NCI-H187 (cell line): ENCODE measurements at regions not wholly inside any gene's neighbourhood (a gene's known extent, or its start where the extent isn't known, plus 50 kb on each side); places are given as distances from the start of the nearest gene placed in this dataset.

ENCODE experiments used
- DNase-seq, 2 experiments: peaks; one replicate each; lab custom pipeline; 2025; lab: John Stamatoyannopoulos, UW

DNA sequence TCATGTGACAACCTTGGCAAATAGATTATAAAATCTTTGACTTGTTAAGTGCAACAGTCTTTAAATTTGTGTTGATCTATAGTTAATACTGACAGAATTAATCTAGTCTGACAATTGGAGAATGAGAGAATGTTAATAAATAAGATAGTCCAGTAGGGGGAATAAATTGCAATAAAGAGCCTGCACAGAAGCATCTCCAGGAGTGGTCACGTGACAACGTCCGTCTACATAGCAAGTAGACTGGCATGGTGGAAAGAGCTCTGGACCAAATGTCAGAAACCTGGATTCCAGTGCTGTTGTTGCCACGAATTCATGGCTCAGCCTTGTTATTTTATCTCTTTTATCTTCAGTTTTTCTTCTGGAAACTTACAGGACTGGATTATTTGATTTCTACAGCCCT lies 436.5 kb downstream of the RAB28 start:
- no peak for DNase-seq

DNA sequence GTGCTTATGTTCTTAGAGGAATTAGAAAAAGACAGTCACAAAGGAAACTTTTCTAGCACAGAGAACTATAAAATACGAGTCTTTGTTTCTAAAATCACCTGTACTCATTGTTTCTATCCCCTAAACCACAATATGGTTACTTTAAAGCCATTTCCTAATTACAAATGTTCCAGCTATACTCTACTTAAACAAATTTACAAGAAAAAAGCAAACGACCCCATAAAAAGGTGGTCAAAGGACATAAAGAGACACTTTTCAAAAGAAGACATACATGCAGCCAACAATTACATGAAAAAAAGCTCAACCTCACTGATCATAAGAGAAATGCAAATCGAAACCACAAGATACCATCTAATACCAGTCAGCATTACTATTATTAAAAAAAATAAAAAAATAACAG lies 447.3 kb downstream of the RAB28 start:
- DNase-seq = no peak

DNA sequence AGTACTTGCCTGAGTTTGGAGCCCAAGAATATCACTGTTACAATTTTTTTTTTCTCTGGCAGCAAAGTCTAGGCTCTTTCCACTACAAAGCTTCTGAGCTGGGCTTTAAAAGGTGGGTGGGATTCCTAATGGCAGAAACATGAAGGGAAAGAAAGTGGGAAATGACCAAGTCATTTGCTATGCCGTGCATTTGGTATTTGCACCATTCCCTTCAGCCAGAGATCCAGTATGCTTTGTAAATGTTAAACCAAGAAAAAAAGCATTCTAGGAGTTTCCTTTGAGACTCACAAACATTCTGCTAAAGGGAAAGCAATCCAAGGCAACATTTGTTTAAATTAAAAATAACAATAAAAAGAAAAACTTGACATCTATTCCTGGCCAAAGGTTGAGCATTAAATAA lies 451.2 kb downstream of the RAB28 start:
- DNase-seq = no peak

DNA sequence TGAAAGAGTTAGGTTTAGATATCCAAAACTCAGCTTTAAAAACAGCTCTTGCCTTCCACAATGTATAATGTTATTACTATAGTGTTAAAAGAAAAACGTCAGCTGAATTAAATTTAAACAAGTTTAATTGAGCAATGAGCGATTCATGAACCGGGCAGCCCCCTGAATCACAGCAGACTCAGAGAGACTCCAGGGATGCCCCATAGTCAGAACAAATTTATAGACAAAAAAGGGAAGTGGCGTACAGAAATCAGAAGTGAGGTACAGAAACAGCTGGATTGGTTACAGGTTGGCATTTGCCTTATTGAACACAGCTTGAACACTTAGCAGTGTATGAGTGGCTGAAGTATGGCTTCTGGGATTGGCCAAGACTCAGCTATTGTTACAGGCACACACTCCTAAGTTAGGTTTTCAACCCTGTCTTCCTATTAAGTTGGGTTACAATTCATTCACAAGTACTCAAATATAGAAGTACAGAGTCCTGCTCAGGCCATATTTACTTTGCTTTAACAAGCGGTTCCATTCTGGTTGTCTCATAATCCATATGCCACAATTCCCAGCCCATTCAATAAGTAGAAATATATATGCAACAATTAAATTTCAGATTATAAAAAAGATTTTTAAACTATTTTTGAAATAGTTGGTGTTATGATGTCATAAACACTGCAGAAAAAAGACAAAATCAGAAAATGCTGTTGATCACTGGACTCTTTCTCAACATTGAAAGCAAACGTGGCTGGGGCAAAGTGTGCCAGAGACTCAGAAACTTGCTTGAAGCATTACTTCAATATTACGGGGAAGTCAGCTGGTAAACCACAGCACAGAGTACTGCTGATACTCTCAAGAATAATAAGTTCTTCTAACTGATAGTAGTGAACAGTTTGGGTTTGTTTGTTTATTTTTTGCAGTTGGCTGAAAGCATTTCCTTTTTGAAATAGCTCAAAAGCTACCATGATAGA lies 459.7 kb downstream of the RAB28 start:
- DNase-seq = no peak

DNA sequence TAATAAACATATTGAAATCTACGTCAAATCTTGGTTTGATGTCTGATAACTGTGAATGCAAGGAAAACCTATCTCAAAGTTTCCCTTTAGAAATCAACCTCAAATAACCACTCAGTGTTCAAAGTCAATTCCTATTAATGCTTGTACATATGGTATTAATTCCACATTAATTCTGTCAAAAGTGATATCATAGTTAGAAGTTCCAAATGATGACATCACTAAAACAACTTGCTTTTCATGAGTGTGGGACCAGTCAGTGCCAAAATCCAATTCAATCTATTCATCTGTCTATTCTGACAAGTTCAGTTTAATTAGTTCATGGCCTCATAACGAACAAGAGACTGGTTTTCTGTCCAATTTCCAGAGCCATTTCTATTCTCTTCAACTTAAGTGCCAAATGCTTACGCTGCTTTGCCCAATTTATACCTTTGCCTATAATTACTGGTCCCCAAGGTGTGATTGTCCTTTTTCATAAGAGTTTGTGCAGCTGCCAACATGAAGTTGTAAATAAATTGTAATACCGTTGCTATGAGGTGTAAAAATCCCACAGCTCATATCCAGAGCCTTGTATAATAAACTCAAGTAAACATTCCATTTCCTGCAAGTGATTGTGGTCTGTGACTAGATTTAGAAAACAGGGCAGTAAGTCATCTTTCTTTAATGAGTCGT lies 476.2 kb downstream of the RAB28 start:
- DNase-seq = no peak

DNA sequence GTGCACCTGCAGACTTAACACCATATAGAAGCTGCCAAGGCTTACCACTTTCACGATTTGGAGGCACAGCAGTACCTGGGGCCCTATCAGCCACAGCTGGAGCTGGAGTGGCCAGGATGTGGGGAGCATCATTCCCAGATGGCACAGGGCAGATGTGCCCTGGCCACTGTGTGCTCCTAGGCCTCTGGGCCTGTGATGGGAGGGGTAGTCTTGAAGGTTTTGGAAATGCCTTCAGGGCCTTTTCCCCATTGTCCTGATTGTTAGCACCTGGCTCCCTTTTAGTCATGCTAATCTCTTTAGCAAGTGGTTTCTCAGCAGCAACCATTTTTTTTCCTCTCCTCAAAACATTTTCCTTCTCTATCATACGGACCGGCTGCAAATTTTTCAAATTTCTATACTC lies 490.2 kb downstream of the RAB28 start:
- DNase-seq = no peak

DNA sequence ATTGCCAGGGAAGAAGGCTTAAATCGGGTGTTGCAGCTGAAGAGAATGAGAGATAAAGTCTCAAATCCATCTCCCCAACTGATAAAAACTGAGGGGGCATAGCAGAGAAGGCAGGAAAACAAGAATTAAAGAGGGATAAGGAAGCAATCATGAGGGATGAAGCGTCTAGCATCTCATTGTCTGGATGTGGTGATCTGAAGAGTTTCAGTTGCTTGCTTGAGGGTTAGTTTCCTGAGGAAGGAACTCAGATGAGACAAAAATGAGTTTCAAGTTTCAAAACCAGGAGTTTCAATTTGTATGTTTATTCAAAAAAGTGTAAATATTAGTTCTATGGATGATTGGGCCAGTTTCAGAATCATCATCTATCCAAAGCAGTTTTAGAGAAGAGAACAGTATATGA lies 496.9 kb downstream of the RAB28 start:
- DNase-seq = no peak

DNA sequence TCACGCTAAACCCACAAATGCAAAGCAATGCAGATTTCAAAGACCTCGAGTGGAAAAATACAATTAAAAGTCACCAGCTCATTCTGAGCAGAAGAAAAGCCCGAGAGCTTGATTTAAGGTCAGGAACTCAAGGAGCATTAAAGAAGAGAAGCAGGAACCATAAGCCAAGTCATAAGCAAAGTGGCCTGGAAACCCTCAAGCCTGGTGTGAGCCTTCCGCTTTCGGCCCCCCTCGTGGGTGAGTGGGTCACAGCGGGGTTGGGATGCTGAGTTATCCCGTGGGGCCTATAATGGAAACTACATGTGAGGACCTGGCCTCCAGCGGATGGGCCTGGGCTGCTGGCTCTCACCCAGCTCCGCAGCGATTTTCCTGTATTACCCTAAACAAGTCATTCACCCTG lies 504.3 kb downstream of the RAB28 start:
- DNase-seq = no peak

DNA sequence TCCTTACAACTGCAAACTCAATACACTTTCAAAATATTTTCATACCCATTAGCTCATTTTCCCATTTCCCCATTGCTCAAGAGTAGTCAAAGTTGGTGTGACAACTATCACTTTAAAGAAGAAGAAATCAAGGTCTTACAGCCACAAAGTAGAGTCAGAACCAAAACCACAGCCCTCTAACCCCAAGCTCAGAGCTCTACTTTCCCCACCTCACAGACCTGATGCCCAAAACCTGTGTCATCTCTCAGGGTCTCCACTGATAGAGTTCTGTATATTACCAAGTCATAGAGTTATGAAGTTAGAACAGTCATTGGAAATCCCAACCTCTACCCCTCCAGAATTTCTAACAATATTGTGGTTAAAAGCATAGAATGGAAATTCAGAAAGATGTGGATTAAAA lies 505.8 kb downstream of the RAB28 start:
- DNase-seq = no peak

DNA sequence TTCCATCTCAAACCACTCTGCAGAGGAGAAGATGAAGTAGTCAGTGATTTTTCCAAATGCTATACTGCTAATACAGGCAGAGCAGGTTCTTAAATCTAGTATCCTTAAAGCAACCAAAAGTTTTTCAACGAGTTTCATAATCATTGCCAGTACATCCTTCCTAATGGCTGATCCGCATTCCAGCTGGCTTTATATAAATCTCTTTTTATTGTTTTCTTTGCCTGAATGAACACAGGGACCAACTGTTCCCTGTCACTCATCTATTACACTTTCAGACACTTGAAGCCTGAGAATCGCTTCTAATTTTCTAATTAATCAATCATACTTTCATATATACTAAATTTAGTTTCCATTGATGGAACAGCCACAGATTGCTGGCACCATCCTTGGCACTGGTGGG lies 508.6 kb downstream of the RAB28 start:
- no peak for DNase-seq

DNA sequence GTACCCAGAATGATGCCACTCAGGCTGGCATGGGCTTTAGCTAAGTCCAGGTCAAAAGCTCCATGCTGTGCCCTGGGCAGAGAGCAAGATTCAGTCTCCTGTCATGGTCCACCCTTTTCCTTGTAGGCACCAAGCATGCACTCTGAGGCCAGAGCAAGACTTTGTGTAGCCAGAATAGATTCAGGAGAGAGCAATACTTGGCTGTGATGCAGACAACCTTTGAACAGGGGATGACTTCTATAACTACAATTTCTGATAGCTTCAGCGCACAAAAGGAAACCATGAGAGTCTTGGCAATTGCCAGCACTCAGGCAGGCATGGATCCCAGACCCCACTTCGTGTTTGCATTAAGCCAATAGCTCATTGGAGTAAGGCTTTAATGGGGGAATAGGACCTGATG lies 510.6 kb downstream of the RAB28 start:
- no peak for DNase-seq

DNA sequence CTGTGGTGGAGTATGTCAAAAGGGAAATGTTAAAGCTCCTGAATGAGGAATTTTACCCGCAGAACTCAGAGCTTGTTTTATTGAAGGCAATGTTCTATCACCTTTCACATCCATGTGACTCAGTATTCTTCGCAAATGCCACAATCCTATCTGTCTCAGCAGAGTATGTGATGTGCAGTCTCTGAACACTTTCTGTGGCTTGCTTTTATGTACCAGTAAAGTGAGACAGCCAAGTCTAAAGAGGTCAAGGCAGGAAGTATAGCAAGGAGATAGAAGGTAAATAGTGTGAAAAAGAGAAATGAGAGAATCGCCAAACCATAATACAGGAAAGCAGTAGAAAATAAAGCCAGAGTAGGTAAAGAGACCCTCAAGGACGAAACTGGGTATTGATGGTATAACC lies 515.8 kb downstream of the RAB28 start:
- no peak for DNase-seq

DNA sequence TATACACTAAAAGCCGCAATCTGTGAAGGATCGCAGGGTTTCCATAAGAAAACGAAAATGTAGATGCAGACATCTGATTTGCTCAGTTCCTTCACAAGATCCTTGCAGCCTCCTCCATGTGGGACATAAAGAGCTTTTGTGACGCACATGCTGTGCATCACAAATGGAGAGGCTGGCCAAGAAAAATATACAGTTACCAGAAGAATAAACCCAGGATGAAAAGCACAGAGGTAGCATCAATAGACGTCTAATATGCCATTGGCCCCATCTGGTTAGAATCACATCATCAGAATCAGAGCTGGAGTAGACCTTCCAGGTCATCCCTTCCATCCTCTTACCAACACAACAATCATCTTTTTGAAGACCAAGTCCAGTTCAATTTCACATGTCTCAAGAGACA lies 517.4 kb downstream of the RAB28 start:
- no peak for DNase-seq

DNA sequence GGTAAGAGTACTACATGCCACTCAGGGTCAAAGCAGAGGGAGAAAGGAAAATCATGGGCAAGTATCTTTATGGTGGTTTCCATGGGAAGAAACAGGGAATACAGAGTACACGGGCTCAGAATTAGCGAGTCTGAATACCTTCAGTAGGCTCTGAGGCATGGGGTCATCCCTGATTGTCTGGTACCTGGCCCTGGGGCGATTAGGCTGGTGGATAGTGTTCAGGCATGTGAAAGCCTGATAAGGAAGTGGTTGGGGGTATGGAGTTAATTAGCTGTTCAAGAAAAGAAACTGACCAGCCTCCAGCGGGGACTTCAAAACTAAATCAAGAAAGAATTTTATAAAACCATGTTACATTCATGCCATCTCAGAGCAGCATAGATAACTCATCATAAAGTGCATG lies 518.8 kb downstream of the RAB28 start:
- DNase-seq = no peak

DNA sequence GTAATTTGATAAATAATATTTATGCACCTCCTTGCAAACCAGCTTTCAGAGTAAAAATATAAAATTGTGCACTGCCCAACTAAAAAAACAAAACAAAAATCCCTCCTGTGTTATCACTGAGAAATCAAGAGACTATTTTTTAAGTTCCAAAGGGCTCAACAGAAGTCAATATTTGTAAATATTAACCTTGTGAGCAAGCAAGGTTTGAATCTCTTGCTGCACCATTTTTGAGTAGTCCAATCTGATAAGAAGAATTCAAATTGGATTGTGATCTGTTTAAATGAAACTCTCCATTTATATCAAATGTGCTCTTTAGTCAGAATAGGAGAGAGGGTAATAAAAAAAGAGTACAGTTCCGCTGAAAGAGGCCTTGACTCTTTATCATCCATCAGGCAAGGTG lies 520.2 kb downstream of the RAB28 start:
- DNase-seq = no peak

DNA sequence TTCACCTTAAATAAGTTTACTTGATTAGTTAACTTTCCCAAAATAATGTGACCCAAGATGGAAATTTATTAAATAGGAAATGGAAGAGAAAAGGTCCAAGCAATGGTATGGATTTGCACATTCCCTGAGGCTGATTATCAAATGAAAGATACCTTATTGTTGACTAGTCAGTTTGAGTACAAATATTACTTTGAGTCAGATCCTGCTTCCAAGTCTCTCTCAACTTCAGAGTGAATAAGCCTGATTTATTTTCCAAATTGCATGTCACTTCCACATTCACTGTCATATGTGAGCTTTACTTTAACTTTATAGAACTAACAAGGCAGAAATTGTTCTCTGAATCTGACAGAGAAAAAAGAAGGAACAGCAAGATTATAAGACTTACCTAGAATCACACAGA lies 520.8 kb downstream of the RAB28 start:
- DNase-seq = no peak

DNA sequence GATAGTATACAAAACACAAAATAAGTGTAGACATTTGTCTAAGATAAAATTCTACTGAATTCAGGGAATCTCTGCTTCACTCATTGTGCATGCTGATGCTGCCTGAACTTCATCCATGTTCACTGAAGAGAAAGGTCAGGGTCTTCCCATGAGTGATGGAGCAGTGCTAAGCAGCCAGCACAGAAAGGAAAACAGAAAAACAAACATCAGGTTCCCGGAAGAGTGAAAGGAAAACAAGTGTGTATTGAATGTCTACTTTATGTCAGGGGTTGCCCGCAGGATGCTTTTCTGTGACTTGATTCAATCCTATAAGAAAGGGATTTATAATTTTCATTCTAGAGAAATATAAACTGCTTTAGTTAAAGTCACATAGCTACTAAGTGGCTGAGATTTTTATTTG lies 522.4 kb downstream of the RAB28 start:
- DNase-seq = no peak

DNA sequence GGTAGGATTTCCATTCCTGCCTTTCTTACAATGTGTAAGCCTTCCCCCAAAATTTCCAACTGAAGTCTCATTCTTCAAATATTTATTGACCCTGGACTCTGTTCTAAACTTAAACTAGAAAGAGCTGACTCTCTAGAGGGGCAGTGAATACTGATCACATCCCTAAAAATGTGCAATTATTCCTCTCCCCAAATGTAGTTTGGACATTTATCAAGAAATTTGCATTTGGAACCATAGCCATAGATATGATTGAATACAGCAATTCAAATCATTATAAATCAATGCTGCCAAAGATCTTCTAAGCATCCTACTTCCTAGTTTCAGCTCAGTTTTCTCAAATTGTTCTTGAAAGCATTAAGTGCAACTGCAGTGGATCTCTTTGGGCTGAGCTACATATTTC lies 525.7 kb downstream of the RAB28 start:
- DNase-seq = no peak

DNA sequence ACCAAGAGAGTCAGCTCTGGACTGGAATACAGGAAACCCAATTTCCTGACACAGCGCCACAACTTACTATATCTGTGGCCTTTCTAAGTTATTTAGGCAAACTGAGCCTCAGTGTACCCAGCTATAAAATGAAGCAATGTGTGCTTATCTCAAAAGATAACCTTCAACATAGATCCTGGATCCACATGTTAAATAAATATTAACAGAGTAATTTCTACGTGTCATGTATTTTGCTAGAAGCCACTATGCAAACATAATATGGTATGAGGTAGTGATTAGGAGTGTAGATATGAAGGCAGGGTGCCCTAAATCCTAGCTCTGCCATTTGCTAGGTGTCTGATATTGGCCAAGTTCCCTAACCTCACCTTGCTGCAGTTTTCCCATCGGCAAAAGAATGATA lies 527.0 kb downstream of the RAB28 start:
- no peak for DNase-seq

DNA sequence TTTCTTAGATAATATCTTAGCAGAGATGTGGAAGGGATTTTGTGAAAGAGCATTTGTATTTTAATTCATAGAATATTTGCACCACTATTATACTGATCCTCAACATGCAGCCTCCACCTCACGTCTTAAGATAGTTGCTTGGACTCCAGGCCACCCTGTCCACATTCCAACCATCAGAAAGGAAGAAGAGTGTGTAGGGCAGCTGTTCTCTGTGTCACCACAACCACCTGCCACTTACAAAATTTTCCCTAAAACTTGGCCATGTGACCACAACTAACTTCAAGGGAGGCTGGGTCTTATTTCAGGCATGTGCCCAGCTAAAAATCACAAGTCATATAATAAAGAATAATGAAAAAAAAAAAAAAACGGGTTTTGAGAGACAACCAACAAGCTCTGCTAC lies 528.1 kb downstream of the RAB28 start:
- DNase-seq = no peak

DNA sequence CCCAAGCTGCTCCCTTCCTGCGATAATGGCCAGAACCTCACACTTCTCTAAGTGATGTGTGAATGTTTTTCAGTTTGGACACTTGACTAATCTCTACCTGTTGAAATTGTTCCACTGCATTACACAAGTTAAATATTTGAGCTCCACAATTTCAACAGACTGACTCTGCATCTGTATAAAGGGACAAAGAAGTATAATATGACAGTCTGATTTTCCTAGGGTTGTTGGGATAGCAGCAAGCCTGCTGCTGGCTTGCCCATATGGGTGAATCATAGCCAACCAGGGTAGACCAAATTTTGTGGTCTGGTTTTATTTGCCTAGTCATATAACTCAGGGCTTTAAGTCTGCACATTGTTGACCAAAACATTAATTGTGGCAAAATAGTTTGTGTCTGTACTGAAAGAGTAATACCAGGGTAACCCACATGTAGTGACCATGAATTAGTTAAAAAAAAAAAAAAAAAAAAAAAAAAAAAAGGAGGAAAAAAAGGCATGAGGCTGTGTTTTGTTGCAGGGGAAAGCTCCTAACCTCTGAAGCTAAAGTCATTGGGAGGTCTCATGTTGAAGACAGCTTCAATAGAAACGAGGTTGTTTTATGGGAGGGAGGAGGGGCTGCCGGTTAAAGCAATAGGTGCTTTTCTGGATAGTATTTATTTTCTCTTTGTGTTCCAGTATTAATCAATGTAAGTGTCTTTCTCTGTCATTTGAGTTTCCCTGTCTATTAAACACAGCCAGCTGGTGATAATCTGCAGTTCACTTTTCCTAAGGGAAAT lies 534.2 kb downstream of the RAB28 start:
- no peak for DNase-seq

DNA sequence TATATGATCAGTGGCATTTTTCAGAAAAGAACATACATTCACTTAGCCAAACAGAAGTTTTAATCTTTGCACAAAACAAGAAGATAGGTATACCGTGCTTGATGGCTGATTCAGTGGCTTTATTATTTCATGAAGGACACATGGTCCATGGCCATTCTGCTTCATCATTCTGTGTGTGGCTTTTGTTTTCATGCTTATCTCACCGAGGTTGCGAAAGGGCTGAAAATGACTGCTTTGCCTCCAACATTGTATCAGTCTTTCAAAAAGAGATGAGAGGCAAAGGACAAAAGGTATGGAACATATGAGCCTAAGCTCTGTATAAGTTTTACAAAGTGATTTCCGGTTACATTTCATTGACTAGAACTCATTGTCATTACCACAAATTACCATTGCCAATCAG lies 541.1 kb downstream of the RAB28 start:
- DNase-seq = no peak

DNA sequence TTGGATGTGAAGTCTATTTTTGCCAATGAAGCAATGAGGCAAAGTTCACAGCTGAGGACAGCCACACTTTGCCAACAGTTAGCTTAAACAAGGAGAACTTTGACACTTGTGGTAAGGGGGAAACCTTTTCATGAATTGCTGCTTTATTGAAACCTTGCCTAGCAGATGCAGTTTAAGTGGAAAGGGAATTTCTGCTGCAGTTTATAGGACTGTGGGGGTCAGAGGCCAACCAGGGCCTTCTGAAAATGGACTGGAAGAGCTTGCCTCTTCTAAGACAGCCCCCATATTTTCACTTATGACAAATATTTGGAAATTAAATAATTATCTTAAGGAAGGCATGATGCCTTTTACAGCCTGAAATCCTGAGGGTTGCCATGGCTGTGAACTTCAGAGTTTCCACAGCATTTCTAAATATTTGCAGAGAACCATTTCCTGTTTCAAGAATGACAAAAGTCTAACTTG lies 550.3 kb downstream of the RAB28 start:
- DNase-seq = no peak
